A673 (cell line): ENCODE measurements at regions not wholly inside any gene's neighbourhood (a gene's known extent, or its start where the extent isn't known, plus 50 kb on each side); places are given as distances from the start of the nearest gene placed in this dataset.
"Not testable (repeated sequence)": the region's sequence is repeated elsewhere in the genome, so short reads cannot be mapped to it uniquely, and the experiment has no call there.

Experiments used
- EZH2 ChIP-seq: fragments of 200-600 bp; sonication (generic); IDR thresholded peaks from 2 replicates; pipeline ENCODE4 v1.6.1; 2017; ENCODE audit warnings: borderline replicate concordance, low read depth, mild to moderate bottlenecking, mixed read lengths, antibody characterized with exemption, low read length; ENCODE audit not compliant: poor library complexity, severe bottlenecking
- TF ChIP-seq, protein P1 (sequence below): fragments of 300-800, 200-600 bp; sonication (generic); conservative IDR thresholded peaks from 2 replicates; pipeline ENCODE4 v1.5.1; 2017; ENCODE audit warnings: low read depth, mild to moderate bottlenecking, antibody characterized with exemption, low read length, moderate library complexity, mixed read lengths

DNA sequence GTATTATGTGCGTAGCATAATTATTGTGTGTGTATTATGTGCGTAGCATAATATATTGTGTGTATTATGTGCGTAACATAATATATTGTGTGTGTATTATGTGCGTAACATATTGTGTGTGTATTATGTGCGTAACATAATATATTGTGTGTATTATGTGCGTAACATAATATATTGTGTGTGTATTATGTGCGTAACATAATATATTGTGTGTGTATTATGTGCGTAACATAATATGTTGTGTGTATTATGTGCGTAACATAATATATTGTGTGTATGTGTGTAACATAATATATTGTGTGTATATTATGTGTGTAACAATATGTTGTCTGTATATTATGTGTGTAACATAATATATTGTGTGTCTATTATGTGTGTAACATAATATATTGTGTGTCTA is 50.1 kb upstream of the ATP5PO start:
- TF ChIP-seq EZH2 = not testable (repeated sequence)
- TF ChIP-seq, protein P1, sequence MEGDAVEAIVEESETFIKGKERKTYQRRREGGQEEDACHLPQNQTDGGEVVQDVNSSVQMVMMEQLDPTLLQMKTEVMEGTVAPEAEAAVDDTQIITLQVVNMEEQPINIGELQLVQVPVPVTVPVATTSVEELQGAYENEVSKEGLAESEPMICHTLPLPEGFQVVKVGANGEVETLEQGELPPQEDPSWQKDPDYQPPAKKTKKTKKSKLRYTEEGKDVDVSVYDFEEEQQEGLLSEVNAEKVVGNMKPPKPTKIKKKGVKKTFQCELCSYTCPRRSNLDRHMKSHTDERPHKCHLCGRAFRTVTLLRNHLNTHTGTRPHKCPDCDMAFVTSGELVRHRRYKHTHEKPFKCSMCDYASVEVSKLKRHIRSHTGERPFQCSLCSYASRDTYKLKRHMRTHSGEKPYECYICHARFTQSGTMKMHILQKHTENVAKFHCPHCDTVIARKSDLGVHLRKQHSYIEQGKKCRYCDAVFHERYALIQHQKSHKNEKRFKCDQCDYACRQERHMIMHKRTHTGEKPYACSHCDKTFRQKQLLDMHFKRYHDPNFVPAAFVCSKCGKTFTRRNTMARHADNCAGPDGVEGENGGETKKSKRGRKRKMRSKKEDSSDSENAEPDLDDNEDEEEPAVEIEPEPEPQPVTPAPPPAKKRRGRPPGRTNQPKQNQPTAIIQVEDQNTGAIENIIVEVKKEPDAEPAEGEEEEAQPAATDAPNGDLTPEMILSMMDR = not testable (repeated sequence)
